HAP-1 (cell line): ENCODE measurements at regions not wholly inside any gene's neighbourhood (a gene's known extent, or its start where the extent isn't known, plus 50 kb on each side); places are given as distances from the start of the nearest gene placed in this dataset.
"Not testable (repeated sequence)": the region's sequence is repeated elsewhere in the genome, so short reads cannot be mapped to it uniquely, and the experiment has no call there.

Source experiments
- DNase-seq, 2 experiments: peaks; one replicate each; pipeline ENCODE4 v3.0.0-alpha.2; 2016 to 2020; ENCODE audit warnings: low spot score in 2 of 2
- H3K27me3 ChIP-seq: fragments of 250-450 bp; sonication (Bioruptor Pico); 2 replicates; pipeline ENCODE4 v1.5.1; 2020; ENCODE audit warnings: low read depth, mild to moderate bottlenecking, moderate library complexity
- H3K36me3 ChIP-seq: fragments of 250-450 bp; sonication (Bioruptor Pico); replicated peaks from 2 replicates; pipeline ENCODE4 v1.5.1; 2020; ENCODE audit warnings: mild to moderate bottlenecking
- H3K4me1 ChIP-seq: fragments of 250-450 bp; sonication (Bioruptor Pico); 2 replicates; pipeline ENCODE4 v1.5.1; 2020; ENCODE audit warnings: mild to moderate bottlenecking
- H3K4me3 ChIP-seq: fragments of 250-450 bp; sonication (Bioruptor Pico); 2 replicates; pipeline ENCODE4 v1.5.1; 2020; ENCODE audit warnings: mild to moderate bottlenecking, moderate library complexity
- H3K9me3 ChIP-seq: fragments of 250-450 bp; sonication (Bioruptor Pico); 2 replicates; pipeline ENCODE4 v1.5.1; 2020; ENCODE audit warnings: mild to moderate bottlenecking, moderate library complexity
- in situ Hi-C: fragments of 300-500 bp; cut with MboI; formaldehyde crosslinking; loops from 3 replicates; pipeline ENCODE4 v1.14.3; 2020; ENCODE audit warnings: low sequenced_read_pairs, inconsistent platforms, mixed read lengths

DNA sequence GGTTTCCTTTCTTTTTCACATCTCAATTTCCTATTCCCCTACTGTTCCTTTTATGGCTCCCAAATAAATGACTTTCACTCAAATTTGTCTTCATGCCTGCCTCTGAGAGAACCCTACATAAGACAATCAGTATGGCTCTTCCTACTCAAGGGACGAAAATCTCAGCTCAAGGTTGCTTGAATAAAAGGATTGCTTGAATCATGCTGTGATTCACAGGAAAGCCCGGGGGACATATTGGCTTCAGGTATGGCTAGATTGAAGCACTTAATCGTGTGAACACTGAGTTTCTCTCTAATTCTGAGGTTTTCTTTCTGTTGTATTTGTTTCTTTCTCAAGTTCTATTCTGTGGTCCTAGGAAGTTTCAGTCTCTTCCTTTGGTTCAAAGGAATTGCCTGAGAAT, 140.3 kb upstream of the SULF2 start:
- H3K4me3 ChIP-seq: no peak overlapping the region
- in situ Hi-C loops: no loop called here
- DNase-seq: no peak
- no peaks in the 10 kb centered on the region for H3K9me3 ChIP-seq
- H3K36me3 ChIP-seq: no peaks in the 10 kb centered on the region
- peaks cover 5% of the 10 kb centered on the region; the same call in 1 of the 2 replicates for H3K27me3 ChIP-seq
- H3K4me1 ChIP-seq: no peaks in the 10 kb centered on the region

GRCh38 chr20:47922269-47922668, 137.0 kb upstream of the SULF2 start:
- Histone ChIP-seq H3K27me3 (peaks cover 5% of the 10 kb centered on the region; the same call in 1 of the 2 replicates), H3K9me3 (peaks cover 13% of the 10 kb centered on the region), H3K36me3 (no peaks in the 10 kb centered on the region), H3K4me1 (no peaks in the 10 kb centered on the region), H3K4me3 (no peak overlapping the region)
- in situ Hi-C loops: no loop called here
- DNase-seq: no peak

- DNase-seq, in situ Hi-C loops, H3K36me3 ChIP-seq, H3K4me1 ChIP-seq, H3K4me3 ChIP-seq, H3K27me3 ChIP-seq: not testable (repeated sequence)
- peaks cover 16% of the 10 kb centered on the region for H3K9me3 ChIP-seq
Measured at GRCh38 chr20:47921829-47922228, 136.5 kb upstream of the SULF2 start.

GRCh38 chr20:47921408-47921807, 136.1 kb upstream of the SULF2 start:
- Histone ChIP-seq H3K9me3 (peaks cover 16% of the 10 kb centered on the region), H3K4me3 (no peak overlapping the region), H3K36me3 (no peaks in the 10 kb centered on the region), H3K27me3 (peaks cover 5% of the 10 kb centered on the region; the same call in 1 of the 2 replicates), H3K4me1 (no peaks in the 10 kb centered on the region)
- in situ Hi-C loops: no loop called here
- no peak for DNase-seq

DNA sequence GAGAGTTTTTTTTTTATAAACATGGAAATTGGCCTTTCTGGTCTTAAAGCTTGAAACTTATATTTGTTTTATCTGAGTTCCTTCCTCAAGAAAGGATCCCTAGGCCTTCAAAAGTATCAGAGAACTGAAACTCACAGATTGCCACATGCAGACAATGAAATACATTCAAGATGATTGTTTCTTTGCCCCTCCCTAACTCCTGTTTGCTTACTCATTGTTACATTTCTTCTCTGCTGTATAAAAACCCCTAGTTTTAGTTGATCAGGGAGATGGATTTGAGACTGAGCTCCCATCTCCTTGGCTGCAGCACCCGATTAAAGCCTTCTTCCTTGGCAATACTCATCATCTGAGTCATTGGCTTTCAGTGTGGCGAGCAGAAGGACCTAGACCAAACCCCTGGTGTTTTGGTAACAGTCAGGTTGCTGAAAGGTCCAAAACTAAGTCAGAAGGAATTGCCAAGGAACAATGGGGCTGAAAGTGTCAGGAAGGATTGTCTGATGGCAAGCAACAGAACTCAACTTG, 132.3 kb upstream of the SULF2 start:
- Histone ChIP-seq H3K4me3 (no peak overlapping the region), H3K9me3 (peaks cover 16% of the 10 kb centered on the region), H3K4me1 (no peaks in the 10 kb centered on the region), H3K27me3 (peaks cover 2% of the 10 kb centered on the region; the same call in 1 of the 2 replicates), H3K36me3 (no peaks in the 10 kb centered on the region)
- no peak for DNase-seq
- in situ Hi-C loops: no loop called here

DNA sequence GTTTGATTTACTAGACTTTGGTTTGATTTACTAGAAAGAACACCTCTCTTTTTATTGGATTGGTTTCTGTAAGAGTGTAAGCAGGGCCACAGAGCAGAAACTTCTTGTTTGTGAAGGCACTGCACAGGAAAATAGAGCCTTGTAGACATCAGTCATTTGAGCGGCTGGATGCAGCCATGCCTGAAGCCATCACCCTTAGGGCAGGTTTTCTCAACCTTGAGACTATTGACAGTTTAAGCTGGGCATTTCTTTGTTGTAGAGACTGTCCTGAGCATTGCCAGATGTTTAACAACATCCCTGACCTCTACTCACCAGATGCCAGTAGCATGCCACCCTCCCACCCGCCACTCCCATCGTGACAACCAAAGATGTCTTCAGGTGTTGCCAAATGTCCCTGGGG, 130.2 kb upstream of the SULF2 start:
- H3K27me3 ChIP-seq: no peaks in the 10 kb centered on the region
- H3K4me1 ChIP-seq: no peaks in the 10 kb centered on the region
- H3K36me3 ChIP-seq: no peaks in the 10 kb centered on the region
- no peak overlapping the region for H3K4me3 ChIP-seq
- H3K9me3 ChIP-seq: peaks cover 16% of the 10 kb centered on the region
- no peak for DNase-seq
- in situ Hi-C loops: no loop called here

DNA sequence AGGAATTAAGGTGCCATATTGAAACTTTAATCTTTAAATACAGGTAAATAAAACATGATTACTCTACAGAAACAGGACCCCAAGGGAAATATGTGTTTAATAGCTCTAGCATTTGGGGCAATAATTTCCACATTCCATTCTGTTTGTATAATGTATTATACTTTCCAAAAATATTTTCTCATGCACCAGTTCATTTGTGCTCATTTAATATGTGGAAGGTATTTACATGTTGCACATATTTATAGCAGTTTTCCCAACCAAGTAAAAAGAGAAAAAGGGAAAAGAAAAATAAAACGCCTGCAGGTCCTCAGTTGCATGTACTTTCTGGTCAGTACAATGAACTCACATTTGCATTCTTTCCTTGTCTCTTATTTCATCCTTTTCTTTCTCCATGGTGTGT, 129.5 kb upstream of the SULF2 start:
- no peak for DNase-seq
- peaks cover 16% of the 10 kb centered on the region for H3K9me3 ChIP-seq
- no peaks in the 10 kb centered on the region for H3K36me3 ChIP-seq
- H3K4me3 ChIP-seq: no peak overlapping the region
- no peaks in the 10 kb centered on the region for H3K4me1 ChIP-seq
- no peaks in the 10 kb centered on the region for H3K27me3 ChIP-seq
- in situ Hi-C loops: no loop called here

DNA sequence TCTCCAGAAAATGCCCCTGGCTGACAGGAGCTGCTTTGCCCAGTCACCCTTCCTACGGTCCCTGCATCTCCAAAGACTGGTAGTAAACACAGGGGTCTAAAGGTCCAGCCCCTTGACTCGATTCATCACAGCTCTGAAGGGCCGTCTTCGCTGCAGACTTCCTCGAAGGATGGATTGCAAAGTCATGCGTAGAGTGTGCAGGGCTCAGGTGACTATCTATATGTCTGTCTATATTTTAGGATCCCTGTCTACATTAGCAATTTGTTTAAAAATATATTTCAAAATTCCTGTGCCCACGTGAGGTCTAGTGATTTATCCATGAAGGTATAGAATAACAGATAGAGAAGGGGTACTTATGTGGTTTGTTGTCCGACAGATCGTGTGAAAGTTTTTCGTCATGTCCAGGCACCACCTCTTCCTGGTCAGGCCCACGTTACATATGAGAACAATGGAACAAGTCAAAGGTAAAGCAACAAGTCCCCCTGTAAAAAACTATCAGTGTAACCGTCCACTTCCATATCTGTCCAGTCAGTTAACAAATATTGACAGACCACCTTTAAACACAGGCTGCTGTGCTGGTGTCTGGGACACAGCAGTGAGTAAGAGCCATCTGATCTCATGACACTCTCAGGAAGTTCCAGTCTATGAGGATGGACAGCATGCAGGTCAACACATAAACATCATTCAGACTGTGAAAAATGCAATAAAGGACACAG, 127.7 kb upstream of the SULF2 start:
- H3K4me1 ChIP-seq, H3K27me3 ChIP-seq, DNase-seq, in situ Hi-C loops, H3K36me3 ChIP-seq, H3K4me3 ChIP-seq: not testable (repeated sequence)
- H3K9me3 ChIP-seq: peaks cover 10% of the 10 kb centered on the region

DNA sequence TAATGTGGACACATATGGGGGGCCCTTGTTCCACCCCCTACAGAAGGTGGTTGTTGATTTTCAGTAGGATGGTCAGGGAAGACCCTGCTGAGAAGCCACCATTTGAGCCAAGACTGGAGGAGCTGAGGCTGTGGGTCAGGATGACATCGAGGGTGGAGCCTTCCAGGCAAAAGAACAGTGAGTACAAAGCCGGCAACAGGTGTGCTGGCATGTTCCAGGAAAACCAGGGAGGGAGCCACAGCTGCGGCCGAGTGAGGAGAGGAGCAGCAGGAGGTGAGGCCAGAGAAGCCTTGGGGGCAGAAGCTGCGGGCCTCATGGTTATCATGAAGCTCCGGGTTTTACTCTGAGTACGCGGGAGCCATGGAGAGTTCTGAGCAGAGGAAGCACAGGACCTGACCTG, 126.9 kb upstream of the SULF2 start:
- H3K36me3 ChIP-seq, DNase-seq, H3K27me3 ChIP-seq, H3K4me3 ChIP-seq, H3K4me1 ChIP-seq, in situ Hi-C loops, H3K9me3 ChIP-seq: not testable (repeated sequence)

DNA sequence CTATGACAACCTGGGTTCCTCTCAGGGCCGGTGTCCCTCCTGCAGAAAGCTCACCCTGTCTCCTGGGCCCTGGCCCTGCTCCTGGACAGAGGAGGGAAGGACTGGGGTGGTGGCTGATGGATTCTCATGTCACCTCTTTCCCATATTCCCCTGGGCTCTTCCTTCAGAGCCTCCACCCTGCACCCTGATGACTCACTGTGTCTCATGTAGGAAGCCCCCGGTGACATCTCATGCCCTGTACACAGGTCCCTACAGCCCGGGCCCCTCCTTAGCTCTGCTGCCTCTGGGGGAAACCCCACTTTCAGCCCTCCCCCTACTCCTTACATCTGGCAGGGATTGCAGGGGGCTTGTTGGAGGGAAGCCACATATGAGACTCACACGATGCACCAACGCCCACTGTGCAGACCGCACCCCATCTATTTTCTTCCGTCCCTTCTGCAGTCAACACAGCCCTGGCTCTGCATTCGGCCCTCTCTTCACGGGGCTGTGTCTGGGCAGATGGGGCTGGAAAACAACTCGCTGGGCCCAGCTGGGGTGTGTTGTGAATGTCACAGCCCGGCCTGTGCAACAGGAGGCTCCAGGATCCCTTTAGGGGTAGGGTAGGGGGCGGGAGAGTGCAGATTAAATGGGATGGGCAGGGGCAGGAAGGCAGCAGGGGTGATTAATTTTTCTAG, 124.6 kb upstream of the SULF2 start:
- H3K9me3 ChIP-seq, H3K36me3 ChIP-seq, in situ Hi-C loops, H3K4me3 ChIP-seq, H3K27me3 ChIP-seq, H3K4me1 ChIP-seq, DNase-seq: not testable (repeated sequence)

DNA sequence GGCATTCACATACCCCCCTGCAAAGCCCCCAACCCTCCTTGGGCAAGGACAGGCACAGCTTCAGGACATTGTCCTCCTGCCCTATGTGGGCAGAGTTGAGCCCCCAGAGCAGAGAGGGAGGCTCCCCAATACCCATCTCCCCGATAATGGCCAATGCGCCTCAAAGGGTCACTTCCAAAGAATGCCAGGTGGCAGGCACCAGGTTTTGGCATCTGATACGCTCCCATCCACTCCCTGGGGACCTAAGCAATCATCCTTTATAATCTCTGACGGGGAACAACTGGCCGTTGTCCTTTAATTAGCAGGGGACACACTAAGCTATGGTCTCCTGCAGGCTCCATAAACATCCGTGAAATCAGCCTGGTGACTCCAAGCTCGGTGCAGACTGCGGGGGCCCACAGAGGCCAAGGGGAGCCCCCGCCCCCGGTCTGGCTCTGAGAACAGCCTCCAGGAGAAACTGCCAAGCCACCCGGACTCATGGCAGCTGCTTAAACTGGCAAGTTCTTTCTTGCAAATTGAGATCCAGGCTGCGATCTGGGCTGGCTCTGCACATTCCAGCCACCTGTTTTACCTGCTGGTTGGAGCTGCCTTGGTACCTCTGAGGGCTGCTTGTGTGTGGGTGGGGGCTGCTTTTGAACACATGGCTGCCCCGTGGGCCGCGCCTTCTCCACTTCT, 123.2 kb upstream of the SULF2 start:
- H3K4me1 ChIP-seq, in situ Hi-C loops, H3K27me3 ChIP-seq, H3K4me3 ChIP-seq, H3K36me3 ChIP-seq, H3K9me3 ChIP-seq, DNase-seq: not testable (repeated sequence)

DNA sequence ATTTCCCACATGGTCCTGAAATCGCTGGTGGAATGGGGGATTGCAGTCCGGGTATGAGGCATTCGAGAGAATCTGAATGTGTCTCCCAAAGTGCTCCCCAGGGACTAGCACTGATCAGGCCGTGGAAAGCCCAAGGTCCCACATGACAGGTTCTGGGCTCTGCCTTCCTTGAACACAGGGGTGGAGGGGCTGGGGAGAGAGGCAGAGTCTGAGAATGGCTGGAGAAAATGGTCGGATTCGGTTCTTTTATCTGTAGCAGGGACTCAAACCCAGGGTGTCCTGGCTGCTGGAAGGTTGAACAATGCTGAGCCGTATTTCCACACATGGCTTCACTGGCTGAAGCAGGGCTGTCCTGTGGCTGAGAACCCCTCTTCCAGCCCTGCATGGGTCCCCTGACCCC, 122.7 kb upstream of the SULF2 start:
- H3K4me1 ChIP-seq, in situ Hi-C loops, H3K27me3 ChIP-seq, H3K9me3 ChIP-seq, H3K36me3 ChIP-seq, H3K4me3 ChIP-seq, DNase-seq: not testable (repeated sequence)

GRCh38 chr20:47907031-47907675, 121.9 kb upstream of the SULF2 start:
- Histone ChIP-seq H3K36me3 (no peaks in the 10 kb centered on the region), H3K9me3 (no peaks in the 10 kb centered on the region), H3K27me3 (no peaks in the 10 kb centered on the region), H3K4me3 (no peak overlapping the region), H3K4me1 (no peaks in the 10 kb centered on the region)
- DNase-seq: no peak
- in situ Hi-C loops: no loop called here

- no peaks in the 10 kb centered on the region for H3K27me3 ChIP-seq
- DNase-seq: no peak
- in situ Hi-C loops: no loop called here
- no peak overlapping the region for H3K4me3 ChIP-seq
- no peaks in the 10 kb centered on the region for H3K4me1 ChIP-seq
- no peaks in the 10 kb centered on the region for H3K36me3 ChIP-seq
- no peaks in the 10 kb centered on the region for H3K9me3 ChIP-seq
Measured at GRCh38 chr20:47906348-47906660, 121.0 kb upstream of the SULF2 start.
